ENCODE measurements at regions not wholly inside any gene's neighbourhood (a gene's known extent, or its start where the extent isn't known, plus 50 kb on each side); places are given as distances from the start of the nearest gene placed in this dataset.
A peak's percentile ranks its signal among the peaks of the same experiment; 100 is the strongest.

GRCh38 chr1:198934426-198934825 lies 295.6 kb downstream of the PTPRC start:
- peaks cover 2% of the 10 kb centered on the region for H3K4me1 Mint-ChIP-seq
- H3K27ac Mint-ChIP-seq: no peak overlapping the region

GRCh38 chr1:198934901-198935305 lies 296.1 kb downstream of the PTPRC start:
- Histone ChIP-seq H3K4me1 (ENCODE audit: control insufficient read depth, insufficient read depth, low read length) (no peaks in the 10 kb centered on the region), H3K9ac (ENCODE audit: extremely low read depth, low read length, poor library complexity, severe bottlenecking) (no peak overlapping the region), H3K36me3 (ENCODE audit: control insufficient read depth, insufficient read depth, low read length) (no peaks in the 10 kb centered on the region), H3K4me3 (ENCODE audit: low read length) (peak overlapping the region; percentile 61), H3K27me3 (ENCODE audit: control insufficient read depth, insufficient read depth, low read length, poor library complexity, severe bottlenecking) (no peaks in the 10 kb centered on the region), H3K27ac (ENCODE audit: low read depth, low read length) (peak overlapping the region; percentile 92), H3K9me3 (ENCODE audit: control insufficient read depth, low read length) (no peaks in the 10 kb centered on the region)
- peaks cover 2% of the 10 kb centered on the region for H3K9me3 Mint-ChIP-seq
- H3K27ac Mint-ChIP-seq: no peak overlapping the region
- TF ChIP-seq CTCF (conservative IDR thresholded peaks at IDR 0.05): no peak
- no peaks in the 10 kb centered on the region for H3K36me3 Mint-ChIP-seq (ENCODE audit: low read depth)
- no peak overlapping the region for H3K4me3 Mint-ChIP-seq
- H3K4me1 Mint-ChIP-seq: peaks cover 2% of the 10 kb centered on the region
- DNase-seq: no peak
- 94 to 100% methylated on average over 6 of the region's 6 CpGs for whole genome bisulfite sequencing, 2 experiments (ENCODE audit: insufficient coverage in 1 of 2, insufficient read length in 1 of 2)
- no peaks in the 10 kb centered on the region for H3K27me3 Mint-ChIP-seq (ENCODE audit: insufficient read depth)

More at GRCh38 chr1:198934426-198934825, 295.6 kb downstream of the PTPRC start:
- Histone ChIP-seq H3K27me3 (ENCODE audit: control insufficient read depth, insufficient read depth, low read length, poor library complexity, severe bottlenecking) (no peaks in the 10 kb centered on the region), H3K4me1 (ENCODE audit: control insufficient read depth, insufficient read depth, low read length) (no peaks in the 10 kb centered on the region), H3K4me3 (ENCODE audit: low read length) (peak overlapping the region; percentile 61), H3K27ac (ENCODE audit: low read depth, low read length) (no peak overlapping the region), H3K9me3 (ENCODE audit: control insufficient read depth, low read length) (no peaks in the 10 kb centered on the region), H3K36me3 (ENCODE audit: control insufficient read depth, insufficient read depth, low read length) (no peaks in the 10 kb centered on the region), H3K9ac (ENCODE audit: extremely low read depth, low read length, poor library complexity, severe bottlenecking) (no peak overlapping the region)
- H3K9me3 Mint-ChIP-seq: no peaks in the 10 kb centered on the region
- H3K4me3 Mint-ChIP-seq: no peak overlapping the region
- no peaks in the 10 kb centered on the region for H3K36me3 Mint-ChIP-seq (ENCODE audit: low read depth)
- TF ChIP-seq CTCF (conservative IDR thresholded peaks at IDR 0.05): no peak
- no peaks in the 10 kb centered on the region for H3K27me3 Mint-ChIP-seq (ENCODE audit: insufficient read depth)
- DNase-seq: no peak
- 93% methylated on average over 2 of the region's 2 CpGs; no CpG with 5 or more reads in 1 of the 2 experiments for WGBS, 2 experiments (ENCODE audit: insufficient coverage in 1 of 2, insufficient read length in 1 of 2)

- Mint-ChIP-seq H3K27ac (no peak overlapping the region), H3K4me3 (no peak overlapping the region), H3K27me3 (ENCODE audit: insufficient read depth) (no peaks in the 10 kb centered on the region), H3K9me3 (peaks cover 3% of the 10 kb centered on the region), H3K4me1 (no peaks in the 10 kb centered on the region), H3K36me3 (ENCODE audit: low read depth) (no peaks in the 10 kb centered on the region)
- WGBS, 2 experiments (ENCODE audit: insufficient coverage in 1 of 2, insufficient read length in 1 of 2): 18 to 79% methylated on average over 4 to 9 of the region's 9 CpGs
- H3K9ac ChIP-seq (ENCODE audit: extremely low read depth, low read length, poor library complexity, severe bottlenecking): no peak overlapping the region
- DNase-seq: no peak
- H3K4me3 ChIP-seq (ENCODE audit: low read length): peak overlapping the region; percentile 61
- H3K36me3 ChIP-seq (ENCODE audit: control insufficient read depth, insufficient read depth, low read length): no peaks in the 10 kb centered on the region
- H3K4me1 ChIP-seq (ENCODE audit: control insufficient read depth, insufficient read depth, low read length): no peaks in the 10 kb centered on the region
- H3K27ac ChIP-seq (ENCODE audit: low read depth, low read length): peak overlapping the region; percentile 92
- H3K9me3 ChIP-seq (ENCODE audit: control insufficient read depth, low read length): no peaks in the 10 kb centered on the region
- no peaks in the 10 kb centered on the region for H3K27me3 ChIP-seq (ENCODE audit: control insufficient read depth, insufficient read depth, low read length, poor library complexity, severe bottlenecking)
- TF ChIP-seq CTCF (conservative IDR thresholded peaks at IDR 0.05): no peak
These were observed 296.6 kb downstream of the PTPRC start for GRCh38 chr1:198935306-198935921.

All from endodermal cell (in vitro differentiated cells).